Uterus (tissue), 2 donors: ENCODE measurements at regions not wholly inside any gene's neighbourhood (a gene's known extent, or its start where the extent isn't known, plus 50 kb on each side); places are given as distances from the start of the nearest gene placed in this dataset.

ENCODE experiments used
- POLR2A ChIP-seq, 2 donors: fragments of 450-650 bp; IDR thresholded peaks; one replicate each; pipeline ENCODE4 v1.6.1; 2016; ENCODE audit warnings: antibody characterized with exemption in 2 of 2, mild to moderate bottlenecking in 1 of 2, moderate library complexity in 1 of 2
- TF ChIP-seq, protein P1 (sequence below), 4 experiments: fragments of 200-600 bp in 2 of 4; fragments of 450-650 bp in 2 of 4; sonication (generic) in 2 of 4; IDR thresholded peaks; one replicate each; pipeline ENCODE4 v1.5.1; 2016 to 2019; ENCODE audit warnings: antibody characterized with exemption in 4 of 4, mild to moderate bottlenecking in 2 of 4, moderate library complexity in 1 of 4

DNA sequence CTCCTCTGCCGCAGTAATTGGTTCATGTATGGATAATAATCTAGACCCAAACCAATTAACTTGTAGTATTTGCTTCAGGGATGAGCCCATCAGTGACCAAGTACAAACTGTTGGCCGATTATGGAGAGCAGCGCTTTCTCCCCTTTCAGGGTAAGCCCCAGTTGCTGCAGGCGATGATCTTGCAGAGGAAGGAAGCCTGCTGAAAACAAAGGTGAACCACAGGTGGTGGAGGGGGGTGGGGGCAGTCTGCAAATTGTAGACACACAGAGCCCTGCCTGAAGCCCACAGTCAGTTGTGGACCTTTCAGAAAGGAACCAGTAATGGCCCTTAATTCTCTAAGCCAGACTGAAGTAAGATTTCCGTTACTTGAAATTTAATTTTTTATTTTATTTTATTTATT lies 167.9 kb upstream of the JARID2 start:
- TF ChIP-seq POLR2A (IDR thresholded peaks at IDR 0.05) = no peak
- TF ChIP-seq, protein P1, sequence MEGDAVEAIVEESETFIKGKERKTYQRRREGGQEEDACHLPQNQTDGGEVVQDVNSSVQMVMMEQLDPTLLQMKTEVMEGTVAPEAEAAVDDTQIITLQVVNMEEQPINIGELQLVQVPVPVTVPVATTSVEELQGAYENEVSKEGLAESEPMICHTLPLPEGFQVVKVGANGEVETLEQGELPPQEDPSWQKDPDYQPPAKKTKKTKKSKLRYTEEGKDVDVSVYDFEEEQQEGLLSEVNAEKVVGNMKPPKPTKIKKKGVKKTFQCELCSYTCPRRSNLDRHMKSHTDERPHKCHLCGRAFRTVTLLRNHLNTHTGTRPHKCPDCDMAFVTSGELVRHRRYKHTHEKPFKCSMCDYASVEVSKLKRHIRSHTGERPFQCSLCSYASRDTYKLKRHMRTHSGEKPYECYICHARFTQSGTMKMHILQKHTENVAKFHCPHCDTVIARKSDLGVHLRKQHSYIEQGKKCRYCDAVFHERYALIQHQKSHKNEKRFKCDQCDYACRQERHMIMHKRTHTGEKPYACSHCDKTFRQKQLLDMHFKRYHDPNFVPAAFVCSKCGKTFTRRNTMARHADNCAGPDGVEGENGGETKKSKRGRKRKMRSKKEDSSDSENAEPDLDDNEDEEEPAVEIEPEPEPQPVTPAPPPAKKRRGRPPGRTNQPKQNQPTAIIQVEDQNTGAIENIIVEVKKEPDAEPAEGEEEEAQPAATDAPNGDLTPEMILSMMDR (IDR thresholded peaks at IDR 0.05) = no peak
